Esophagus squamous epithelium (tissue), 4 donors: ENCODE measurements at regions not wholly inside any gene's neighbourhood (a gene's known extent, or its start where the extent isn't known, plus 50 kb on each side); places are given as distances from the start of the nearest gene placed in this dataset.

Experiments
- POLR2A ChIP-seq, 4 donors: fragments of 450-650 bp; IDR thresholded peaks; one replicate each; pipeline ENCODE4 v1.6.1; 2017; ENCODE audit warnings: antibody characterized with exemption in 4 of 4, mild to moderate bottlenecking in 4 of 4, moderate library complexity in 3 of 4
- TF ChIP-seq, protein P1 (sequence below), 6 experiments: fragments of 450-650 bp in 4 of 6; fragments of 200-600 bp in 2 of 6; sonication (generic) in 2 of 6; IDR thresholded peaks; one replicate each; pipeline ENCODE4 v1.5.1; 2016 to 2019; ENCODE audit warnings: antibody characterized with exemption in 6 of 6, mild to moderate bottlenecking in 4 of 6, moderate library complexity in 4 of 6

DNA sequence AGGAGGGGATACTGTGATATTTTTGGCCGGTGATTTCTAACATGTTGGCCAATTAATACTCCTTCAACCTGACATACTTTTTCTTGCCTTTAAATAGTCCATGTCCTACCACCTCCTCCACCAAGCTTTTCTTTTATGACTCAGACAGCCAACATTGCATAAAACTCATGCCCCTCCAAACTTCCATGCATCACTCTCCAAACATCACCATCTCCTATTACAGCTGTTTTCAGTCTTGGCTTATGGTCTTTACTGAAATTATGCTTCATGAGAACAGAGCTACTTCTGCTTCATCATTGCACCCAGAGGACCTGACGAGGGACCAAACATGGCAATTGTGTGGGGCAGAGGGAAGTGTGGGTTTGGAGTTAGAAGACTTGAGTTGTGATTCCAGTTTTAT, 305.4 kb downstream of the LPIN1 start:
- TF ChIP-seq, protein P1, sequence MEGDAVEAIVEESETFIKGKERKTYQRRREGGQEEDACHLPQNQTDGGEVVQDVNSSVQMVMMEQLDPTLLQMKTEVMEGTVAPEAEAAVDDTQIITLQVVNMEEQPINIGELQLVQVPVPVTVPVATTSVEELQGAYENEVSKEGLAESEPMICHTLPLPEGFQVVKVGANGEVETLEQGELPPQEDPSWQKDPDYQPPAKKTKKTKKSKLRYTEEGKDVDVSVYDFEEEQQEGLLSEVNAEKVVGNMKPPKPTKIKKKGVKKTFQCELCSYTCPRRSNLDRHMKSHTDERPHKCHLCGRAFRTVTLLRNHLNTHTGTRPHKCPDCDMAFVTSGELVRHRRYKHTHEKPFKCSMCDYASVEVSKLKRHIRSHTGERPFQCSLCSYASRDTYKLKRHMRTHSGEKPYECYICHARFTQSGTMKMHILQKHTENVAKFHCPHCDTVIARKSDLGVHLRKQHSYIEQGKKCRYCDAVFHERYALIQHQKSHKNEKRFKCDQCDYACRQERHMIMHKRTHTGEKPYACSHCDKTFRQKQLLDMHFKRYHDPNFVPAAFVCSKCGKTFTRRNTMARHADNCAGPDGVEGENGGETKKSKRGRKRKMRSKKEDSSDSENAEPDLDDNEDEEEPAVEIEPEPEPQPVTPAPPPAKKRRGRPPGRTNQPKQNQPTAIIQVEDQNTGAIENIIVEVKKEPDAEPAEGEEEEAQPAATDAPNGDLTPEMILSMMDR (IDR thresholded peaks at IDR 0.05), result no peak
- no peak for TF ChIP-seq POLR2A (IDR thresholded peaks at IDR 0.05)
